SU-DHL-6 (cell line): ENCODE measurements at regions not wholly inside any gene's neighbourhood (a gene's known extent, or its start where the extent isn't known, plus 50 kb on each side); places are given as distances from the start of the nearest gene placed in this dataset.

Experiments
- EZH2phosphoT487 ChIP-seq: fragments of 200-600 bp; sonication (generic), shearing (Covaris generic); conservative IDR thresholded peaks from 2 replicates; pipeline ENCODE4 v1.6.1; 2018; ENCODE audit warnings: mild to moderate bottlenecking, antibody characterized with exemption, low read length, moderate library complexity, mixed read lengths
- TF ChIP-seq, protein P1 (sequence below): fragments of 200-600 bp; sonication (generic); IDR thresholded peaks from one replicate; pipeline ENCODE4 v1.5.1; 2017; ENCODE audit warnings: antibody characterized with exemption, mild to moderate bottlenecking, low read length, moderate library complexity; ENCODE audit not compliant: insufficient read depth, poor library complexity, severe bottlenecking

DNA sequence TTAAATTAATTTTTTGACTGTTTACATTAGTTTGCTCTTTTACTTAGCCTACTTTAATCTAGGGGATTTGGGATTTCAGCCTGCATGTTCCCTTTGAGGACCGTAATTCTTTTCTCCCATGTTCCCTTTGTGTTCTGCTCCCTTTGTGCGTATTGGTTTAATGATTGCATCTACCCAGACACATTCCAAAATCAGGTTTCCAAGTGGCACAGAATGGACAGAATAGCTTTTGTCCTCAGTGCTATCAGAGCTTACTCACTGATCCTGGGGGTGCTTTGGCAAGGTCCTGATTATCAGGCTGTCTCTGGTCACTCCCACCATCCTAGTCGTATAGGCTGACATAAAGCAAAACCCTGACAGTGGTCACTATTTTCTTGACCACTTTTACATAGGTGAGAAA, 867.5 kb downstream of the TSN start:
- no peak for TF ChIP-seq EZH2phosphoT487
- TF ChIP-seq, protein P1, sequence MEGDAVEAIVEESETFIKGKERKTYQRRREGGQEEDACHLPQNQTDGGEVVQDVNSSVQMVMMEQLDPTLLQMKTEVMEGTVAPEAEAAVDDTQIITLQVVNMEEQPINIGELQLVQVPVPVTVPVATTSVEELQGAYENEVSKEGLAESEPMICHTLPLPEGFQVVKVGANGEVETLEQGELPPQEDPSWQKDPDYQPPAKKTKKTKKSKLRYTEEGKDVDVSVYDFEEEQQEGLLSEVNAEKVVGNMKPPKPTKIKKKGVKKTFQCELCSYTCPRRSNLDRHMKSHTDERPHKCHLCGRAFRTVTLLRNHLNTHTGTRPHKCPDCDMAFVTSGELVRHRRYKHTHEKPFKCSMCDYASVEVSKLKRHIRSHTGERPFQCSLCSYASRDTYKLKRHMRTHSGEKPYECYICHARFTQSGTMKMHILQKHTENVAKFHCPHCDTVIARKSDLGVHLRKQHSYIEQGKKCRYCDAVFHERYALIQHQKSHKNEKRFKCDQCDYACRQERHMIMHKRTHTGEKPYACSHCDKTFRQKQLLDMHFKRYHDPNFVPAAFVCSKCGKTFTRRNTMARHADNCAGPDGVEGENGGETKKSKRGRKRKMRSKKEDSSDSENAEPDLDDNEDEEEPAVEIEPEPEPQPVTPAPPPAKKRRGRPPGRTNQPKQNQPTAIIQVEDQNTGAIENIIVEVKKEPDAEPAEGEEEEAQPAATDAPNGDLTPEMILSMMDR, result no peak
